Bronchial epithelial cell (primary cell): ENCODE measurements at regions not wholly inside any gene's neighbourhood (a gene's known extent, or its start where the extent isn't known, plus 50 kb on each side); places are given as distances from the start of the nearest gene placed in this dataset.

Source experiments
- DNase-seq: peaks from one replicate; pipeline ENCODE4 v3.0.0-alpha.2; 2010; ENCODE audit warnings: low read depth
- FAIRE-seq: peaks from 2 replicates; lab custom pipeline; 2011; peaks lifted over from hg19 to GRCh38; lab: Jason Lieb, UNC
- H3K27me3 ChIP-seq: 2 replicates; pipeline ENCODE4 v1.5.1; 2011; ENCODE audit warnings: low read length; ENCODE audit not compliant: control insufficient read depth, insufficient read depth
- H3K36me3 ChIP-seq: 2 replicates; pipeline ENCODE4 v1.5.1; 2011; ENCODE audit warnings: low read length; ENCODE audit not compliant: control insufficient read depth, insufficient read depth
- H3K4me3 ChIP-seq: 2 replicates; pipeline ENCODE4 v1.5.1; 2011; ENCODE audit warnings: mild to moderate bottlenecking, low read depth, low read length, control low read depth
- TF ChIP-seq, protein P1 (sequence below): IDR thresholded peaks from 2 replicates; pipeline ENCODE4 v1.5.1; 2011; ENCODE audit warnings: mild to moderate bottlenecking, moderate library complexity, low read length, control low read depth, inconsistent platforms; ENCODE audit not compliant: insufficient read depth, severe bottlenecking

DNA sequence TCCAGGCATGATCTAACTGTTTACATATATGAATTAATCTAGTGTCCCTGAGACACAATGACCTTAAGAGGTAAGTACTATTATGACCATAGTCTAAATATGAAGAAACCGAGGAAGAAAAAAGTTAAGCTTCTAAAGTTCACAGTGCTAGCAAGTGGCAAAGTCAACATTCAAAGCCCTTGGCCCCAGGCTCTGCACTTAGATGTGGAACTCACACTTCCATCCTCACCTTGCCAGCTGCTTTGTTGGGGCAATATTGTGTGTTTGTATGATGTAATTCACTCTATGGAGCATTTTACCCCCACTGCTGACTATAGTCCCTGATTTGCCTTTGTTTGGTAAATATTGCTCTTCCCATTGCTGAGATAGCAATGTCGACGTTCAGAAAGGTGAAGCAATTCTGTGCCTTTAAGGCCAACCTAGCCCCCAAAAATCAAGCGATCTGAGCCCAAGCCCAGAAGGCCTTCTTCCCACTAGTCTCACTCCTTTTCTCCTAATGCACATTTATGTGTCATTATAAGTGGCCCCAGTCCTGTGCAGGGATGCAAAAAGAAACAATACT lies 487.6 kb upstream of the ZMIZ1 start:
- Histone ChIP-seq H3K36me3 (no peaks in the 10 kb centered on the region), H3K4me3 (no peak overlapping the region), H3K27me3 (peaks cover 4% of the 10 kb centered on the region)
- FAIRE-seq (no peak), DNase-seq (no peak)
- TF ChIP-seq, protein P1, sequence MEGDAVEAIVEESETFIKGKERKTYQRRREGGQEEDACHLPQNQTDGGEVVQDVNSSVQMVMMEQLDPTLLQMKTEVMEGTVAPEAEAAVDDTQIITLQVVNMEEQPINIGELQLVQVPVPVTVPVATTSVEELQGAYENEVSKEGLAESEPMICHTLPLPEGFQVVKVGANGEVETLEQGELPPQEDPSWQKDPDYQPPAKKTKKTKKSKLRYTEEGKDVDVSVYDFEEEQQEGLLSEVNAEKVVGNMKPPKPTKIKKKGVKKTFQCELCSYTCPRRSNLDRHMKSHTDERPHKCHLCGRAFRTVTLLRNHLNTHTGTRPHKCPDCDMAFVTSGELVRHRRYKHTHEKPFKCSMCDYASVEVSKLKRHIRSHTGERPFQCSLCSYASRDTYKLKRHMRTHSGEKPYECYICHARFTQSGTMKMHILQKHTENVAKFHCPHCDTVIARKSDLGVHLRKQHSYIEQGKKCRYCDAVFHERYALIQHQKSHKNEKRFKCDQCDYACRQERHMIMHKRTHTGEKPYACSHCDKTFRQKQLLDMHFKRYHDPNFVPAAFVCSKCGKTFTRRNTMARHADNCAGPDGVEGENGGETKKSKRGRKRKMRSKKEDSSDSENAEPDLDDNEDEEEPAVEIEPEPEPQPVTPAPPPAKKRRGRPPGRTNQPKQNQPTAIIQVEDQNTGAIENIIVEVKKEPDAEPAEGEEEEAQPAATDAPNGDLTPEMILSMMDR = no peak

DNA sequence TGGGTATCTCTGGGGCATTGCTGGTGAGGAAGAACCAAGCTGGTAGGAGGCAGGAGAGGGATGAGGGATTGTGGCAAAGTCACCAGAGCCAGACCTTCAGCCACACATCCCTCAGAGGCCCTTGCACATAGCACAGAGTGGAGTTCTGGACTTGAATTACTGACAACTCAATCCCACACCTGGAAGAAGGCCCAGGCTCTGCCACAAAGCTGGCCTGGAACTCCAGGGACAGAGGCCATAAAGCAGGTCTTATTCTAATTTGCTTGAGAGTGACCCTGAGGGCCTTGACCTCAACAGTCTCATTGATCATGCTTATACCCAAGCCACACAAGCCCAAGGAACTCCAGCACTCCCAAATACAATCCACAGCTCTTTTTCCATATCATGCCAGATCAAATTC lies 486.2 kb upstream of the ZMIZ1 start:
- Histone ChIP-seq H3K4me3 (no peak overlapping the region), H3K36me3 (no peaks in the 10 kb centered on the region), H3K27me3 (peaks cover 4% of the 10 kb centered on the region)
- DNase-seq (no peak), FAIRE-seq (no peak)
- TF ChIP-seq, protein P1 = no peak

DNA sequence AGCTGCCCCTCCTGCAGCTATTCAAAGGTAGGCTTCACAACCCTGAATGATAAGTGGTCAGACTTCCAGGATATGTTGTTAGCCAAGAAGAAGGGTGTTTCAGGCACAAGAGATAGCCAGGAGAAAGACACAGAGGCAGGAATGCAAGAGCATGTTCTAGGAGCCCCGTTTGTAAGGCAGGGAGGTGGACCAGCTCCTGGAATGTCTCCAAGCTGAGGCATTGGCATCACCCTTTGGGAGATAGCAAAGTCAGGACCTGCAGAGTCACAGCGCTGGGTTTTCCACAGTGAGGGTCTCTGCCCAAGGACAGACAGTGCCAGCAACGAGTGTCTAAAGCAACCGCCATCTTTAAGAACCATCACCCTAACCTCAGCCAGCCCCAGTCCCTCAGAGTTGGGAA lies 484.5 kb upstream of the ZMIZ1 start:
- TF ChIP-seq, protein P1 = no peak

DNA sequence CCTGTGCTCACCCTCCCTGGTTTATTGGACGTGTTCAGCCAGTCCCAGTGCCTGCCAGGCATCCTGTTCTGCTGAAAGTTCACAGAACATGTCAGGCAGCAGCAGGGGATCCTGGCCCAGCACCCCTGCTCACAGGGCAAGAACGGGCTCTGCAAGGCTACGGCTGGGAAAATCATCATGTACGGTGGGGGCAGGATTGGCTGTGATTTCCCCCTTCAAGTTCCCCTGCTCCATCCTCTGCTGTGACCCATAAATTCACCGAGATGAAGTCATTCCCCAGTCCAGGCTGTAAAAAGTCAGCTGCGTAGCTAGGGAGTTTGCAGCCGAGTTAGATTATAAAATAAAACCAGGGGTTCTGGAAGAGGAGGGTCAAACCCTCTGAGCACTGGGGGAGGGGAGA lies 484.1 kb upstream of the ZMIZ1 start:
- FAIRE-seq (no peak), DNase-seq (no peak)
- Histone ChIP-seq H3K4me3 (no peak overlapping the region), H3K27me3 (peaks cover 4% of the 10 kb centered on the region), H3K36me3 (no peaks in the 10 kb centered on the region)
- TF ChIP-seq, protein P1 = no peak

More for the DNA sequence above, 484.5 kb upstream of the ZMIZ1 start:
- peaks cover 4% of the 10 kb centered on the region for H3K27me3 ChIP-seq
- no peak overlapping the region for H3K4me3 ChIP-seq
- no peak for FAIRE-seq
- no peak for DNase-seq
- no peaks in the 10 kb centered on the region for H3K36me3 ChIP-seq

DNA sequence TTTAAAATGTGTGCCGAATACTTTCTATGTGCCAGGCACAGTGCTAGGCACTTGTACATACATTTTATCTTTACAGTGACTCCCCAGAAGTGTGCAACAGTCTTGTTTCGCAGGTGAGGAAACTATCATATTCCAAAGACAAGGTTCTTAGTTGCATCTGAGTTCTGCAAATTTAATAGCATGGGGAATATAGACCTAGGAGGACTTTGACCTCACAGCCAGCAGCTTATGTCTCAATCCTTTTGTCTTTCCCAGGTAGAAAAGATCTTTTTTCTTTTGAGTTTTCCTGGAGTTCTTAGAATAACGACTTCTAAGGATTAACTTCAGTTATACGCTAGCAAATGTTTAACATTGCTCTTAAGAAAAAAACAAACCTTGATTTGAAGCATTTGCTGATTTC lies 482.8 kb upstream of the ZMIZ1 start:
- no peak for FAIRE-seq
- no peak for DNase-seq
- TF ChIP-seq, protein P1 = no peak

More for the DNA sequence above, 482.8 kb upstream of the ZMIZ1 start:
- Histone ChIP-seq H3K36me3 (no peaks in the 10 kb centered on the region), H3K4me3 (no peak overlapping the region), H3K27me3 (peaks cover 4% of the 10 kb centered on the region)
